Ishikawa (cell line): ENCODE measurements at regions not wholly inside any gene's neighbourhood (a gene's known extent, or its start where the extent isn't known, plus 50 kb on each side); places are given as distances from the start of the nearest gene placed in this dataset.

ENCODE experiments used
- CREB1 ChIP-seq: IDR thresholded peaks from 2 replicates; pipeline ENCODE4 v1.6.1; 2012; ENCODE audit warnings: low read depth
- YY1 ChIP-seq: IDR thresholded peaks from 2 replicates; pipeline ENCODE4 v1.6.1; 2012; ENCODE audit warnings: low read depth
- TF ChIP-seq, protein P1 (sequence below): IDR thresholded peaks from 2 replicates; pipeline ENCODE4 v1.6.1; 2012

DNA sequence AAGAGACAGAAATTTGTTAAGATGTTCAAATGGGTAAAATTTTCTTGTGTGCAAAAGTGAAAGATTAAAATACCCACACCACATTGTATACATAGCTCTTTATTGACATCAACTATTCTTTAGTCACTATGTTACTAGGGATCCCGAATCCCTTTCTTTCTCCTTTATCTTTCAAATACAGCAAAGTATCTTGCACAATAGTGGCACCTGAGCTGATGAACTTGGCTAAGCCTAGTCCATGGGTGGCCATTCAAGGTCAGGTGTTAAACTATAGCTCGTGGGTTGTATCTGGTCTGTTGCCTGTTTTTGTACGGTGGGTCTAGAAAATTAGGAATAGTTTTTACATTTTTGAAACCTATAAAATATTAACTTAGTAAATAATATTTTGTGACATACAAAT, 210.9 kb downstream of the SLITRK6 start:
- TF ChIP-seq, protein P1, sequence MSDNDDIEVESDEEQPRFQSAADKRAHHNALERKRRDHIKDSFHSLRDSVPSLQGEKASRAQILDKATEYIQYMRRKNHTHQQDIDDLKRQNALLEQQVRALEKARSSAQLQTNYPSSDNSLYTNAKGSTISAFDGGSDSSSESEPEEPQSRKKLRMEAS = no peak
- TF ChIP-seq CREB1 (no peak), YY1 (no peak)
